Esophagus muscularis mucosa (tissue), 4 donors: ENCODE measurements at regions not wholly inside any gene's neighbourhood (a gene's known extent, or its start where the extent isn't known, plus 50 kb on each side); places are given as distances from the start of the nearest gene placed in this dataset.

ENCODE experiments used
- DNase-seq: peaks from one replicate; pipeline ENCODE4 v3.0.0-alpha.2; 2017; ENCODE audit errors: extremely low spot score
- H3K27ac ChIP-seq, 4 donors: fragments of 200-600 bp; sonication (generic); replicated peaks in 1 of 4; 1 replicate in 3 of 4; 2 replicates in 1 of 4; pipeline ENCODE4 v1.5.1; 2016 to 2019; ENCODE audit warnings: mild to moderate bottlenecking in 1 of 4
- H3K27me3 ChIP-seq, 4 donors: fragments of 200-600 bp; sonication (generic); one replicate each; pipeline versions ENCODE4 v1.5.1 to v1.6.0; 2016 to 2019
- H3K36me3 ChIP-seq, 4 donors: fragments of 200-600 bp; sonication (generic); one replicate each; pipeline ENCODE4 v1.5.1; 2016 to 2019
- H3K4me1 ChIP-seq, 4 donors: fragments of 200-600 bp; sonication (generic); one replicate each; pipeline ENCODE4 v1.5.1; 2016 to 2019
- H3K4me3 ChIP-seq, 4 donors: fragments of 200-600 bp; sonication (generic); 1 replicate in 2 of 4; 2 replicates in 2 of 4; pipeline ENCODE4 v1.5.1; 2016 to 2019; ENCODE audit warnings: mild to moderate bottlenecking in 4 of 4, moderate library complexity in 1 of 4
- H3K9me3 ChIP-seq, 4 donors: fragments of 200-600 bp; sonication (generic); 1 replicate in 3 of 4; 2 replicates in 1 of 4; pipeline ENCODE4 v1.5.1; 2016 to 2019
- CTCF ChIP-seq, 3 experiments: fragments of 200-600 bp in 2 of 3; fragments of 450-650 bp in 1 of 3; sonication (generic) in 2 of 3; IDR thresholded peaks; one replicate each; pipeline ENCODE4 v1.5.1; 2017 to 2019; ENCODE audit warnings: antibody characterized with exemption in 3 of 3, mild to moderate bottlenecking in 2 of 3, moderate library complexity in 1 of 3
- EP300 ChIP-seq: sonication (generic); formaldehyde crosslinking; IDR thresholded peaks from one replicate; pipeline ENCODE4 v1.6.1; 2017; ENCODE audit warnings: antibody characterized with exemption
- POLR2A ChIP-seq: fragments of 450-650 bp; IDR thresholded peaks from one replicate; pipeline ENCODE4 v1.6.1; 2017; ENCODE audit warnings: antibody characterized with exemption, moderate library complexity, mild to moderate bottlenecking, low read depth
- POLR2AphosphoS5 ChIP-seq, 2 donors: sonication (generic); formaldehyde crosslinking; IDR thresholded peaks; one replicate each; pipeline ENCODE4 v1.6.1; 2017; ENCODE audit warnings: antibody characterized with exemption in 2 of 2
- WGBS: methylation state at CpG from one replicate; pipeline ENCODE4 v1.1.5; 2018; 5-methylcytosine and 5-hydroxymethylcytosine counted together
- intact Hi-C: fragments of 100-400 bp; cut with DNase I; formaldehyde crosslinking; loops from one replicate; pipeline ENCODE4 v1.15.1; 2023

- H3K36me3 ChIP-seq = no peaks in the 10 kb centered on the region
- H3K9me3 ChIP-seq = no peaks in the 10 kb centered on the region
- no peaks in the 10 kb centered on the region for H3K4me1 ChIP-seq
- TF ChIP-seq POLR2AphosphoS5 (IDR thresholded peaks at IDR 0.05) = no peak
- no peak overlapping the region for H3K27ac ChIP-seq
- 46% methylated on average over 13 of the region's 13 CpGs for WGBS
- no peak overlapping the region for H3K4me3 ChIP-seq
- intact Hi-C loops = no loop called here
- DNase-seq = no peak
- H3K27me3 ChIP-seq = peaks cover 0 to 78% (median 0%) of the 10 kb centered on the region in 4 donors
Measured at GRCh38 chr1:22387919-22388580, 63.6 kb upstream of the ZBTB40 start.

- Histone ChIP-seq H3K27ac (no peak overlapping the region), H3K27me3 (peaks cover 0 to 77% (median 0%) of the 10 kb centered on the region in 4 donors), H3K9me3 (no peaks in the 10 kb centered on the region), H3K36me3 (no peaks in the 10 kb centered on the region), H3K4me1 (no peaks in the 10 kb centered on the region), H3K4me3 (no peak overlapping the region)
- 76% methylated on average over 16 of the region's 19 CpGs for WGBS
- DNase-seq = no peak
- intact Hi-C loops = no loop called here
- TF ChIP-seq EP300 = no peak
- TF ChIP-seq POLR2AphosphoS5 (IDR thresholded peaks at IDR 0.05) = no peak
- TF ChIP-seq POLR2A = no peak
- no peak for TF ChIP-seq CTCF (IDR thresholded peaks at IDR 0.05)
Measured at GRCh38 chr1:22388671-22389450, 62.8 kb upstream of the ZBTB40 start.

GRCh38 chr1:22393587-22393986 lies 58.1 kb upstream of the ZBTB40 start:
- whole genome bisulfite sequencing = 83% methylated on average over 6 of the region's 6 CpGs
- H3K4me1 ChIP-seq = no peaks in the 10 kb centered on the region
- H3K36me3 ChIP-seq = no peaks in the 10 kb centered on the region
- H3K9me3 ChIP-seq = no peaks in the 10 kb centered on the region
- TF ChIP-seq EP300 (no peak), CTCF (IDR thresholded peaks at IDR 0.05) (no peak), POLR2AphosphoS5 (IDR thresholded peaks at IDR 0.05) (no peak), POLR2A (no peak)
- H3K4me3 ChIP-seq = no peak overlapping the region
- no peak overlapping the region for H3K27ac ChIP-seq
- no peak for DNase-seq
- peaks cover 0 to 74% (median 0%) of the 10 kb centered on the region in 4 donors for H3K27me3 ChIP-seq
- intact Hi-C loops = no loop called here

GRCh38 chr1:22398656-22399420 lies 52.8 kb upstream of the ZBTB40 start:
- intact Hi-C loops = no loop called here
- DNase-seq = no peak
- H3K4me3 ChIP-seq = no peak overlapping the region
- H3K4me1 ChIP-seq = no peaks in the 10 kb centered on the region
- H3K27me3 ChIP-seq = peaks cover 0 to 72% (median 0%) of the 10 kb centered on the region in 4 donors
- no peak overlapping the region for H3K27ac ChIP-seq
- 67% methylated on average over 11 of the region's 11 CpGs for WGBS
- H3K9me3 ChIP-seq = no peaks in the 10 kb centered on the region
- TF ChIP-seq CTCF (IDR thresholded peaks at IDR 0.05) (no peak), EP300 (no peak), POLR2AphosphoS5 (IDR thresholded peaks at IDR 0.05) (no peak)
- H3K36me3 ChIP-seq = no peaks in the 10 kb centered on the region
